PC-9 (cell line): ENCODE measurements at regions not wholly inside any gene's neighbourhood (a gene's known extent, or its start where the extent isn't known, plus 50 kb on each side); places are given as distances from the start of the nearest gene placed in this dataset.

Source experiments
- BruUV-seq: library from RNA; stranded (reverse); fragments of 400-500 nt; replicated peaks from 2 replicates; lab custom pipeline; 2021; lab: Mats Ljungman, UMichigan
- CTCF ChIA-PET: fragments of 300-600 bp; sonication (Branson Sonifier 250); formaldehyde crosslinking; loops from one replicate; lab custom pipeline; 2022; ENCODE audit warnings: antibody characterized with exemption; lab: Charles Lee
- POLR2A ChIA-PET: fragments of 300-600 bp; sonication (Branson Sonifier 250); formaldehyde crosslinking; loops from one replicate; lab custom pipeline; 2022; ENCODE audit warnings: antibody characterized with exemption; ENCODE audit not compliant: unreplicated experiment; lab: Charles Lee
- DNase-seq, 2 experiments: peaks; one replicate each; pipeline versions ENCODE4 v3.0.0 to v3.0.0-alpha.2; 2015 to 2022; ENCODE audit warnings: mixed read lengths in 1 of 2
- H2AFZ ChIP-seq: fragments of 200-600 bp; sonication (generic); 2 replicates; pipeline ENCODE4 v1.8.1; 2017; ENCODE audit warnings: antibody characterized with exemption
- H3F3A ChIP-seq: fragments of 200-600 bp; sonication (generic); 2 replicates; pipeline ENCODE4 v1.8.1; 2017; ENCODE audit warnings: antibody characterized with exemption, mild to moderate bottlenecking, low read depth; ENCODE audit not compliant: insufficient read depth
- H3K27ac ChIP-seq: fragments of 200-600 bp; sonication (generic); 2 replicates; pipeline ENCODE4 v1.6.1; 2016; ENCODE audit warnings: mixed run types
- H3K27me3 ChIP-seq: fragments of 200-600 bp; sonication (generic); 2 replicates; pipeline ENCODE4 v1.6.1; 2016; ENCODE audit warnings: low read depth, mixed run types; ENCODE audit not compliant: insufficient read depth
- H3K36me3 ChIP-seq: fragments of 200-600 bp; sonication (generic); 2 replicates; pipeline ENCODE4 v1.6.1; 2016; ENCODE audit warnings: low read depth, mixed run types
- H3K4me1 ChIP-seq: fragments of 200-600 bp; sonication (generic); replicated peaks from 2 replicates; pipeline ENCODE4 v1.6.1; 2016; ENCODE audit warnings: mixed run types; ENCODE audit not compliant: insufficient read depth
- H3K4me2 ChIP-seq: fragments of 200-600 bp; sonication (generic); 2 replicates; pipeline ENCODE4 v1.6.1; 2017; ENCODE audit warnings: mixed run types
- H3K4me3 ChIP-seq: fragments of 200-600 bp; sonication (generic); 2 replicates; pipeline ENCODE4 v1.6.1; 2016; ENCODE audit warnings: mixed run types
- H3K79me2 ChIP-seq: fragments of 200-600 bp; sonication (generic); 2 replicates; pipeline ENCODE4 v1.6.1; 2017; ENCODE audit warnings: low read depth, mixed run types
- H3K9me2 ChIP-seq: fragments of 200-600 bp; sonication (generic); 2 replicates; pipeline ENCODE4 v1.8.1; 2017; ENCODE audit warnings: mild to moderate bottlenecking; ENCODE audit not compliant: insufficient read depth
- H3K9me3 ChIP-seq: fragments of 200-600 bp; sonication (generic); 2 replicates; pipeline ENCODE4 v1.8.1; 2016; ENCODE audit warnings: low read depth; ENCODE audit not compliant: insufficient read depth
- H4K20me1 ChIP-seq: fragments of 200-600 bp; sonication (generic); 2 replicates; pipeline ENCODE4 v1.8.1; 2017; ENCODE audit not compliant: insufficient read depth
- EZH2 ChIP-seq: fragments of 200-600 bp; sonication (generic); IDR thresholded peaks from 2 replicates; pipeline ENCODE4 v1.8.0; 2017; ENCODE audit warnings: antibody characterized with exemption, low read depth
- intact Hi-C: fragments of 100-400 bp; cut with micrococcal nuclease; formaldehyde crosslinking; loops from one replicate; pipeline ENCODE4 v1.10.0; 2022; ENCODE audit not compliant: unreplicated experiment
- TF ChIP-seq, protein P1 (sequence below): fragments of 200-600 bp; sonication (generic); conservative IDR thresholded peaks from 2 replicates; pipeline ENCODE4 v1.6.1; 2017; ENCODE audit warnings: mixed run types, antibody characterized with exemption, mild to moderate bottlenecking, moderate library complexity

DNA sequence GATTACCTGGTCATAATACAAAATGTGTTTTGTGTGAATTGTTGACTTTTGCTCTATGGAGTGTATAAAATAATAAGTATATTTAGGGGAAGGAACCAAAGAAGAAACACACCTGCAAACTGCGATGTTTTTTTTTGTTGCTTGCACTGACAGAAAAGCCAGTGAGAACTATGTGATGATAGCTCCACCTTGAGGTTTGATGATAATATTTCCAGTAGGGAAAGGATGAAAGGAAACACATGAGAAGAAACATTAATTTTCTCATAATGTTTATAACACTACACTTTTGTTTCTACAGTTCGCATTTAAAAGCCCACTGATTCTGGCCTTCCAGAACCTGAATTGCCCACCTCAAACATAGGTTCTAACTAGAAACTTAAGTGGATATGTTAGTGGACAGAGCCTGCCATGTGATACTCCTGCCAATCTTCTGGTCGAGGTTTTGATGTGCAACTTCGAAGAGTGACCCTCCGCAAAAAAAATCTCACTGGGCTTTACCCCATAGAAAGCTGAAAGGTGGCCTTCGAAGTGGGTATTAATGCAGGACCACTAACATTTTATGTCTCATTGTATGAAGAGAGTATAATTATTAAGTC lies 476.4 kb upstream of the SPHKAP start:
- ChIA-PET CTCF (interaction anchor here (0.5 to 1.0 kb wide), 2 partner anchors 610 to 982 kb away, joined by 3 read pairs; no protein-coding TSS in a partner anchor), POLR2A (no interaction called here)
- TF ChIP-seq, protein P1, sequence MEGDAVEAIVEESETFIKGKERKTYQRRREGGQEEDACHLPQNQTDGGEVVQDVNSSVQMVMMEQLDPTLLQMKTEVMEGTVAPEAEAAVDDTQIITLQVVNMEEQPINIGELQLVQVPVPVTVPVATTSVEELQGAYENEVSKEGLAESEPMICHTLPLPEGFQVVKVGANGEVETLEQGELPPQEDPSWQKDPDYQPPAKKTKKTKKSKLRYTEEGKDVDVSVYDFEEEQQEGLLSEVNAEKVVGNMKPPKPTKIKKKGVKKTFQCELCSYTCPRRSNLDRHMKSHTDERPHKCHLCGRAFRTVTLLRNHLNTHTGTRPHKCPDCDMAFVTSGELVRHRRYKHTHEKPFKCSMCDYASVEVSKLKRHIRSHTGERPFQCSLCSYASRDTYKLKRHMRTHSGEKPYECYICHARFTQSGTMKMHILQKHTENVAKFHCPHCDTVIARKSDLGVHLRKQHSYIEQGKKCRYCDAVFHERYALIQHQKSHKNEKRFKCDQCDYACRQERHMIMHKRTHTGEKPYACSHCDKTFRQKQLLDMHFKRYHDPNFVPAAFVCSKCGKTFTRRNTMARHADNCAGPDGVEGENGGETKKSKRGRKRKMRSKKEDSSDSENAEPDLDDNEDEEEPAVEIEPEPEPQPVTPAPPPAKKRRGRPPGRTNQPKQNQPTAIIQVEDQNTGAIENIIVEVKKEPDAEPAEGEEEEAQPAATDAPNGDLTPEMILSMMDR = peak; percentile 76
- no peak for TF ChIP-seq EZH2
- Histone ChIP-seq H3K79me2 (no peaks in the 10 kb centered on the region), H3K4me3 (no peak overlapping the region), H3K4me1 (0 out of 2 replicates have a peak, but pooled peaks cover 4% of the 10 kb centered on the region), H3F3A (no peaks in the 10 kb centered on the region), H4K20me1 (no peaks in the 10 kb centered on the region), H3K27me3 (no peaks in the 10 kb centered on the region), H2AFZ (no peak overlapping the region), H3K36me3 (no peaks in the 10 kb centered on the region), H3K4me2 (no peak overlapping the region), H3K9me2 (no peaks in the 10 kb centered on the region), H3K27ac (no peak overlapping the region), H3K9me3 (no peaks in the 10 kb centered on the region)
- peak; percentile 1 to 41 for DNase-seq
- intact Hi-C loops = loop anchor here (1.0 to 10.0 kb wide), 6 partner anchors 256 to 1533 kb away; no protein-coding TSS in a partner anchor
- BruUV-seq = no TSS peak

DNA sequence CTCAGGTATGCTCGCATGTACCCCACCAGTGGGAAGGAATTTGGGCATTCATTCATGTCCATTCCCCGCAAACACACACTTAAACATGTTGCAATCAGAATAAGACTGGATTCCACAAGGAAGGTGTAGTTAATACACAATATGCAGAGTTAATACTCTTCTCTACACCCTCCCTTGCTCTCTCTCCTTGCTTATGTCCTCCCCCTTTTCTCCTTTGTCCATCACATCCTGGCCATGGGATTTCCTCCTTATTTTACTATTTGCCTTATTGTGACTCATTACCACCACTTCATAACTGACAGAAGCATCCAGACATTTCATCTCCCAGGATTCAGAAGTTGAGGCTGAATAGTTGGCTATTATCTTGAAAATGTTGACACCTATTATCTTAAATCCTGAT lies 473.8 kb upstream of the SPHKAP start:
- Histone ChIP-seq H3F3A (no peaks in the 10 kb centered on the region), H3K27me3 (no peaks in the 10 kb centered on the region), H3K27ac (no peak overlapping the region), H4K20me1 (no peaks in the 10 kb centered on the region), H3K4me1 (0 out of 2 replicates have a peak, but pooled peaks cover 4% of the 10 kb centered on the region), H3K4me2 (no peak overlapping the region), H3K36me3 (no peaks in the 10 kb centered on the region), H3K79me2 (no peaks in the 10 kb centered on the region), H3K4me3 (no peak overlapping the region), H2AFZ (no peak overlapping the region), H3K9me2 (no peaks in the 10 kb centered on the region), H3K9me3 (no peaks in the 10 kb centered on the region)
- intact Hi-C loops = loop anchor here (5.0 to 10.0 kb wide), 5 partner anchors 253 to 1531 kb away; no protein-coding TSS in a partner anchor
- TF ChIP-seq, protein P1 = no peak
- no peak for TF ChIP-seq EZH2
- ChIA-PET POLR2A (no interaction called here), CTCF (no interaction called here)
- DNase-seq = no peak
- BruUV-seq = no TSS peak

DNA sequence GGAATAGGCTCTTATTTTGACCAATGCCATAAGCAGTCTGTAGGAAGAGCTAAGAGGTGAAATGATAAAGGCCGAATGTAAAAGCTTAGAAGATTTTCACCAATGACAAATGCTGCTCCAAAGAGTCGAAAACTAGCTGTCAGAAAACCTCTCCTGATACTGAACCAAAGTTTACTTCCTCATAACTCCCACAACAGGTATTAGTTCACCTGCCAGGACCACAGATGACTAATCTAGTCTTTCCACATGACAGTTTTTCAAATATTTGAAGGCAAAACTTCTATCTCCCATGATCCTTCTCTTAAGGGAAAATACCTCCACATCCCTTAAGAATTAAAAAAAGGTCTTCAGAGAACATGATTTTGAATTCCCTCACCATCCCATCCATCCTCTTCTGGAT lies 473.2 kb upstream of the SPHKAP start:
- H2AFZ ChIP-seq = no peak overlapping the region
- POLR2A ChIA-PET = no interaction called here
- peak in 1 of 2 experiments; percentile 38 for DNase-seq
- no TSS peak for BruUV-seq
- no peaks in the 10 kb centered on the region for H3K27me3 ChIP-seq
- no peak overlapping the region for H3K4me2 ChIP-seq
- no peaks in the 10 kb centered on the region for H3F3A ChIP-seq
- no peaks in the 10 kb centered on the region for H4K20me1 ChIP-seq
- no peaks in the 10 kb centered on the region for H3K79me2 ChIP-seq
- H3K36me3 ChIP-seq = no peaks in the 10 kb centered on the region
- TF ChIP-seq EZH2 = no peak
- TF ChIP-seq, protein P1 = no peak
- 0 out of 2 replicates have a peak, but pooled peaks cover 4% of the 10 kb centered on the region for H3K4me1 ChIP-seq
- no peak overlapping the region for H3K27ac ChIP-seq
- intact Hi-C loops = loop anchor here (5.0 to 10.0 kb wide), 5 partner anchors 252 to 1530 kb away; no protein-coding TSS in a partner anchor
- no peak overlapping the region for H3K4me3 ChIP-seq
- no peaks in the 10 kb centered on the region for H3K9me3 ChIP-seq
- CTCF ChIA-PET = no interaction called here
- no peaks in the 10 kb centered on the region for H3K9me2 ChIP-seq
